Prostate gland (tissue), 2 donors: ENCODE measurements at regions not wholly inside any gene's neighbourhood (a gene's known extent, or its start where the extent isn't known, plus 50 kb on each side); places are given as distances from the start of the nearest gene placed in this dataset.

Experiments
- POLR2A ChIP-seq: fragments of 450-650 bp; IDR thresholded peaks from one replicate; pipeline ENCODE4 v1.6.1; 2016; ENCODE audit warnings: antibody characterized with exemption, mild to moderate bottlenecking
- TF ChIP-seq, protein P1 (sequence below), 4 experiments: fragments of 200-600 bp in 2 of 4; fragments of 450-650 bp in 2 of 4; sonication (generic) in 2 of 4; IDR thresholded peaks; 1 replicate in 3 of 4; 2 replicates in 1 of 4; pipeline ENCODE4 v1.5.1; 2016 to 2019; ENCODE audit warnings: antibody characterized with exemption in 4 of 4, mild to moderate bottlenecking in 2 of 4, moderate library complexity in 2 of 4

DNA sequence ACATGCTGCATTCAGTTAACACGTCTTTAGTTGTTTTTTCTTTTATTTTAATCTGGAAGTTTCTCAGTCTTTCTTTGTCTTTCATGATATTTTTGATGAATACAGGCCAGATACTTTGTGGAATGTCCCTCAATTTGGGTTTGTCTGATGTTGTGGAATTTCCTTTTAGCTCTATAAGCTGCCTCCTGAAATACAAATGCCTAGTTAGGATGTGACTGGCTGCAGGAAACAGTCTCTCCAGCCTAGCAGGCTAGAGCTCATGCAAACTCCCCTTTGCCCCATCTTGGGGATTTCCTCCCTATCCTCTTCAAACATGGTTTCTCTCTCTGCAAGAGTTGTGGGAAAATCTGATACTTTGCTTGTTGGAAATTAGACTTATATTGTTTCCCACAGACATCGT lies 89.3 kb upstream of the JAG1 start:
- TF ChIP-seq, protein P1, sequence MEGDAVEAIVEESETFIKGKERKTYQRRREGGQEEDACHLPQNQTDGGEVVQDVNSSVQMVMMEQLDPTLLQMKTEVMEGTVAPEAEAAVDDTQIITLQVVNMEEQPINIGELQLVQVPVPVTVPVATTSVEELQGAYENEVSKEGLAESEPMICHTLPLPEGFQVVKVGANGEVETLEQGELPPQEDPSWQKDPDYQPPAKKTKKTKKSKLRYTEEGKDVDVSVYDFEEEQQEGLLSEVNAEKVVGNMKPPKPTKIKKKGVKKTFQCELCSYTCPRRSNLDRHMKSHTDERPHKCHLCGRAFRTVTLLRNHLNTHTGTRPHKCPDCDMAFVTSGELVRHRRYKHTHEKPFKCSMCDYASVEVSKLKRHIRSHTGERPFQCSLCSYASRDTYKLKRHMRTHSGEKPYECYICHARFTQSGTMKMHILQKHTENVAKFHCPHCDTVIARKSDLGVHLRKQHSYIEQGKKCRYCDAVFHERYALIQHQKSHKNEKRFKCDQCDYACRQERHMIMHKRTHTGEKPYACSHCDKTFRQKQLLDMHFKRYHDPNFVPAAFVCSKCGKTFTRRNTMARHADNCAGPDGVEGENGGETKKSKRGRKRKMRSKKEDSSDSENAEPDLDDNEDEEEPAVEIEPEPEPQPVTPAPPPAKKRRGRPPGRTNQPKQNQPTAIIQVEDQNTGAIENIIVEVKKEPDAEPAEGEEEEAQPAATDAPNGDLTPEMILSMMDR (IDR thresholded peaks at IDR 0.05) = no peak
- TF ChIP-seq POLR2A = no peak
